ENCODE measurements at regions not wholly inside any gene's neighbourhood (a gene's known extent, or its start where the extent isn't known, plus 50 kb on each side); places are given as distances from the start of the nearest gene placed in this dataset.

DNA sequence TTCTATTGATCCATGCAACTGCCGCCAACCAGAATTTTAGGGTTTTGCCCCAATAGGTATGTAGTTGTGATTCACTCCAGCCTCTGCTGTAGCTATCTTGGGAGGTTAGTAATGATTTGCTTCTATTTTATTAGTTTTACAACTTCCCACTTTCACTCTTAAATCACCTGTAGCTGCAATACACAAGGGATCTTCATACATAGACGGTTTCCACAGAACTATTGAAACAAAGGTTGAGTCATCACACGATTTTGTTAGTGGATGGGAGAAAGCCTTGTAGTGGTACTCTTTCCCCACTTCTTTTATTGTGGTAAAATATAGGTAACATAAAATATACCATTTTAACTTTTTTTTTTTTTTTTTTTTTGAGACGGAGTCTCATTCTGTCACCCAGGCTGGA lies 104.2 kb upstream of the SPRED2 start:
- Histone ChIP-seq H3K36me3 (ENCODE audit: control insufficient read depth, insufficient read depth, low read length) (no peaks in the 10 kb centered on the region), H3K9me3 (ENCODE audit: control insufficient read depth, insufficient read depth, low read length) (no peaks in the 10 kb centered on the region), H3K4me3 (ENCODE audit: low read depth, low read length) (no peak overlapping the region), H3K27me3 (ENCODE audit: control insufficient read depth, insufficient read depth, low read length) (no peaks in the 10 kb centered on the region), H3K4me1 (ENCODE audit: control insufficient read depth, insufficient read depth, low read length) (no peaks in the 10 kb centered on the region), H3K9ac (ENCODE audit: low read depth, low read length) (no peak overlapping the region)

GRCh38 chr2:65532937-65533336 lies 100.5 kb upstream of the SPRED2 start:
- Histone ChIP-seq H3K9me3 (ENCODE audit: control insufficient read depth, insufficient read depth, low read length) (no peaks in the 10 kb centered on the region), H3K4me3 (ENCODE audit: low read depth, low read length) (no peak overlapping the region), H3K9ac (ENCODE audit: low read depth, low read length) (no peak overlapping the region), H3K4me1 (ENCODE audit: control insufficient read depth, insufficient read depth, low read length) (no peaks in the 10 kb centered on the region), H3K27me3 (ENCODE audit: control insufficient read depth, insufficient read depth, low read length) (no peaks in the 10 kb centered on the region), H3K36me3 (ENCODE audit: control insufficient read depth, insufficient read depth, low read length) (no peaks in the 10 kb centered on the region)

DNA sequence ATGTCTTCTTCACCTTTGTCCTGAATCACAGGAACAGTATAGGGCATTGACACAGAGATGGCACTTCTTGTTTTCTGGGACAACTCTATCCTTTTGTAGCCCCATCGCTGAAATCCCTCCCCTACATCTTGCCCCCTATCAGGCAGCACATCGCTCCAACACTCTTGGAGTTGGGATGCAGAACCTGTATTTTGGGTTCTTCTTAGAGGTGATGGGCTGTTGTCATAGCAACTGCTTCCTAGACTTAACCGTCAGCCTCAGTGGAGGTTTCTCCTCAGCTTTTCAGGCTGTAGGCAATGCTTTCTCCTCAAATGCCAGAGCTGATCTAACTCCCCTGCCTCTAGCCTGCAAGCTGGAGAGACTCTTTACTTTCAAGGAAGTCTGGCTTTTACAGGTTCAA lies 99.9 kb upstream of the SPRED2 start:
- H3K9ac ChIP-seq (ENCODE audit: low read depth, low read length), result no peak overlapping the region
- no peaks in the 10 kb centered on the region for H3K27me3 ChIP-seq (ENCODE audit: control insufficient read depth, insufficient read depth, low read length)
- H3K9me3 ChIP-seq (ENCODE audit: control insufficient read depth, insufficient read depth, low read length), result no peaks in the 10 kb centered on the region
- H3K36me3 ChIP-seq (ENCODE audit: control insufficient read depth, insufficient read depth, low read length), result no peaks in the 10 kb centered on the region
- H3K4me1 ChIP-seq (ENCODE audit: control insufficient read depth, insufficient read depth, low read length), result no peaks in the 10 kb centered on the region
- no peak overlapping the region for H3K4me3 ChIP-seq (ENCODE audit: low read depth, low read length)

- Histone ChIP-seq H3K27me3 (ENCODE audit: control insufficient read depth, insufficient read depth, low read length) (no peaks in the 10 kb centered on the region), H3K36me3 (ENCODE audit: control insufficient read depth, insufficient read depth, low read length) (no peaks in the 10 kb centered on the region)
These were observed 98.3 kb upstream of the SPRED2 start for GRCh38 chr2:65530547-65531320.

DNA sequence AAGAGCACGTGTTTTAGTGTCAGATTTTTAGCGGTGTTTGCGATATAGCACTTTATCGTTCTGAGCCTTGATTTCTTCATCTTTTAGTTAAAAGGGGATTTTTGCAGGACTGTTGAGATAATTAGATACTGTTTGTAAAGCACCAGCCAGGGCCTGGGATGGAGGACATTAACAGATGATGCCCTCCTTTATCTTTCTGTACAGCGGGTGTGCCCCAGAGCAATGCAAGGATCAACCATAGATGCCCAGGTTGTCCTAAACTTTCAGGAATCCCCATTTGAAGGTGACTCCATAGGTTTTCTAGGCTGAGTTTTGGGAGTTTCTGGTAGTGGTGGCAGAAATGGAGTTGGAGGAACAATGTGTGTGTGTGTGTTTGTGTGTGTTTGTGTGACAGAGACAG lies 97.0 kb upstream of the SPRED2 start:
- no peaks in the 10 kb centered on the region for H3K4me1 ChIP-seq (ENCODE audit: control insufficient read depth, insufficient read depth, low read length)
- no peaks in the 10 kb centered on the region for H3K36me3 ChIP-seq (ENCODE audit: control insufficient read depth, insufficient read depth, low read length)
- no peaks in the 10 kb centered on the region for H3K27me3 ChIP-seq (ENCODE audit: control insufficient read depth, insufficient read depth, low read length)
- H3K9ac ChIP-seq (ENCODE audit: low read depth, low read length), result no peak overlapping the region
- no peak overlapping the region for H3K4me3 ChIP-seq (ENCODE audit: low read depth, low read length)
- no peaks in the 10 kb centered on the region for H3K9me3 ChIP-seq (ENCODE audit: control insufficient read depth, insufficient read depth, low read length)

More at GRCh38 chr2:65530547-65531320, 98.3 kb upstream of the SPRED2 start:
- Histone ChIP-seq H3K9me3 (ENCODE audit: control insufficient read depth, insufficient read depth, low read length) (no peaks in the 10 kb centered on the region), H3K4me1 (ENCODE audit: control insufficient read depth, insufficient read depth, low read length) (no peaks in the 10 kb centered on the region), H3K4me3 (ENCODE audit: low read depth, low read length) (no peak overlapping the region), H3K9ac (ENCODE audit: low read depth, low read length) (no peak overlapping the region)

DNA sequence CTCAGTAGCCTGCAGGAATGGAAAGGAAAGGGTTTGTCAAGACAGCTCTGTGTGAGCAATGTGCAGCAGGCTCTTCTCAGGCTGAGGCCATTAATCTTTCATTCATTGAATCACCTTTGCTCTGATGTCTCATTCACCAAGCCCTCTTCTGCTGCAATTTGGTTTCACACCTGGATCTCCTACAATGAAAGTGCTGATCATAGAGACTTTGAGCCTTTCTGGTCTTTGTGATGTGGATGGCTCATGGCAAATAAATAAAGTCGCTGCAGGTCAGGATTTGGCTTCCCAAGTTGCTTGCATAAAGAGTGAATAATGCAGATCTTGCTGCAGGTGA lies 95.8 kb upstream of the SPRED2 start:
- Histone ChIP-seq H3K4me1 (ENCODE audit: control insufficient read depth, insufficient read depth, low read length) (no peaks in the 10 kb centered on the region), H3K4me3 (ENCODE audit: low read depth, low read length) (no peak overlapping the region), H3K9me3 (ENCODE audit: control insufficient read depth, insufficient read depth, low read length) (no peaks in the 10 kb centered on the region), H3K9ac (ENCODE audit: low read depth, low read length) (no peak overlapping the region), H3K27me3 (ENCODE audit: control insufficient read depth, insufficient read depth, low read length) (no peaks in the 10 kb centered on the region), H3K36me3 (ENCODE audit: control insufficient read depth, insufficient read depth, low read length) (no peaks in the 10 kb centered on the region)

DNA sequence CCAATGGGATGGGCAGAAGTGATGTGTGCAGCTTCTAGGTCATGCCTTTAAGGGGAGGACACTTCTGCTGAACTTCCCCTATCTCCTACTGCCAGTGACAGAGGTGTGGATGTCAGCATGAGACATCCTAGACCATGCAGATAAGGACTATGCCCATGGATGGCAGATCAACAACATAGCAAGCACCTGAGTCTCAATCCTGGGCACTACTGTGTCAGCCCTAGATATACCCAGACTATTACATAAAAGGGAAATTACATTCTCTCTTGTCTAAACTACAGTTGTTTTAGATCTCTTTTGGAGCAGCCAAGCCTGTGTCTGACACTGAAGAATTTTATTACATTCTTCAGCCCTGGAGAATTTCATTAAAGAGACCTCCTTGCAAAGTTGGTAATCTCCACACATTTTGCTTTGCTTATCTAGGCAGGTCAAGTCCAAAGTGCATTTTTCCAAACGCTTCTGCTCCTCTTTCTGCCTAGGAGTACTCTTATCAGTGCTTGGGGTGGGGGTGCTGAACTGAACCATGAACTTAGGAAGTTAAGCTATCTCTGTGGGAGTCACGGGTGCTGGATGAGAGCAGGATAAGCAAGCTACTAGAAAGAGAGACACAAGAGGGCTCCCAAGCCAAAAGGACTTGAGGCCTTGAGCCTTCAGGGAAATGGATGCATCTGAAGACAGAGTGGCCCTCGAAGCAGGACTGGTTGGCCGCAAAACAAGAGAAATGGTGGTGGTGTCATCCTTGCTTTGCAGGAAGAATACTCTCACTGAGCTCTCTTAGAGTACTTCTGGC lies 95.2 kb upstream of the SPRED2 start:
- Histone ChIP-seq H3K9me3 (ENCODE audit: control insufficient read depth, insufficient read depth, low read length) (no peaks in the 10 kb centered on the region), H3K27me3 (ENCODE audit: control insufficient read depth, insufficient read depth, low read length) (no peaks in the 10 kb centered on the region), H3K4me3 (ENCODE audit: low read depth, low read length) (no peak overlapping the region), H3K4me1 (ENCODE audit: control insufficient read depth, insufficient read depth, low read length) (no peaks in the 10 kb centered on the region), H3K9ac (ENCODE audit: low read depth, low read length) (no peak overlapping the region), H3K36me3 (ENCODE audit: control insufficient read depth, insufficient read depth, low read length) (no peaks in the 10 kb centered on the region)

- Histone ChIP-seq H3K27me3 (ENCODE audit: control insufficient read depth, insufficient read depth, low read length) (no peaks in the 10 kb centered on the region), H3K4me1 (ENCODE audit: control insufficient read depth, insufficient read depth, low read length) (no peaks in the 10 kb centered on the region), H3K9me3 (ENCODE audit: control insufficient read depth, insufficient read depth, low read length) (no peaks in the 10 kb centered on the region), H3K4me3 (ENCODE audit: low read depth, low read length) (no peak overlapping the region), H3K9ac (ENCODE audit: low read depth, low read length) (no peak overlapping the region), H3K36me3 (ENCODE audit: control insufficient read depth, insufficient read depth, low read length) (no peaks in the 10 kb centered on the region)
These were observed 93.3 kb upstream of the SPRED2 start for GRCh38 chr2:65525616-65526231.

DNA sequence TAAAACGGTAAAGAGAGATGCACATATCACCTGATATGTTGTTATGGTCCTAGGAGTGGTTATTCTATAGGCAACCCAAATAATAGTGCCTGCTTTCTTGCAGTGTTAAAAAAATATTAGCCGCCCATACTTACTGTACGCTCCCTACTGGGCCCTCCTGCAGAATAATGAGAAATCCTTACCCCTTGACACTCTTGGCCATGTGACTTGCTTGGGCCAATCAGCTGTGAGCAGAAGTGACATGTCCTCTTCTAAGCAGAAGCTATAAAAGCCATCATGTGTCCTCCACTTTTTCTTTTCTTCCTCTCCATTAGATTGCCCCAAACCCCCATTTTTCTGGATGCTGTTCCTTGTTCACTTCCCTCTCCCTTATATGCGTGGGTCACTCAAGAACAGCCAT lies 90.5 kb upstream of the SPRED2 start:
- Histone ChIP-seq H3K9ac (ENCODE audit: low read depth, low read length) (no peak overlapping the region), H3K27me3 (ENCODE audit: control insufficient read depth, insufficient read depth, low read length) (no peaks in the 10 kb centered on the region), H3K9me3 (ENCODE audit: control insufficient read depth, insufficient read depth, low read length) (no peaks in the 10 kb centered on the region), H3K36me3 (ENCODE audit: control insufficient read depth, insufficient read depth, low read length) (no peaks in the 10 kb centered on the region), H3K4me1 (ENCODE audit: control insufficient read depth, insufficient read depth, low read length) (no peaks in the 10 kb centered on the region), H3K4me3 (ENCODE audit: low read depth, low read length) (no peak overlapping the region)

GRCh38 chr2:65518751-65519150 lies 86.4 kb upstream of the SPRED2 start:
- no peaks in the 10 kb centered on the region for H3K4me1 ChIP-seq (ENCODE audit: control insufficient read depth, insufficient read depth, low read length)
- no peak overlapping the region for H3K4me3 ChIP-seq (ENCODE audit: low read depth, low read length)
- H3K9me3 ChIP-seq (ENCODE audit: control insufficient read depth, insufficient read depth, low read length), result no peaks in the 10 kb centered on the region
- H3K36me3 ChIP-seq (ENCODE audit: control insufficient read depth, insufficient read depth, low read length), result no peaks in the 10 kb centered on the region
- H3K9ac ChIP-seq (ENCODE audit: low read depth, low read length), result no peak overlapping the region
- no peaks in the 10 kb centered on the region for H3K27me3 ChIP-seq (ENCODE audit: control insufficient read depth, insufficient read depth, low read length)

GRCh38 chr2:65514555-65515195 lies 82.3 kb upstream of the SPRED2 start:
- no peaks in the 10 kb centered on the region for H3K9me3 ChIP-seq (ENCODE audit: control insufficient read depth, insufficient read depth, low read length)
- H3K27me3 ChIP-seq (ENCODE audit: control insufficient read depth, insufficient read depth, low read length), result no peaks in the 10 kb centered on the region
- H3K36me3 ChIP-seq (ENCODE audit: control insufficient read depth, insufficient read depth, low read length), result no peaks in the 10 kb centered on the region
- H3K4me3 ChIP-seq (ENCODE audit: low read depth, low read length), result no peak overlapping the region
- no peaks in the 10 kb centered on the region for H3K4me1 ChIP-seq (ENCODE audit: control insufficient read depth, insufficient read depth, low read length)
- H3K9ac ChIP-seq (ENCODE audit: low read depth, low read length), result no peak overlapping the region
